ENCODE measurements at regions not wholly inside any gene's neighbourhood (a gene's known extent, or its start where the extent isn't known, plus 50 kb on each side); places are given as distances from the start of the nearest gene placed in this dataset.
"Not testable (repeated sequence)": the region's sequence is repeated elsewhere in the genome, so short reads cannot be mapped to it uniquely, and the experiment has no call there.

DNA sequence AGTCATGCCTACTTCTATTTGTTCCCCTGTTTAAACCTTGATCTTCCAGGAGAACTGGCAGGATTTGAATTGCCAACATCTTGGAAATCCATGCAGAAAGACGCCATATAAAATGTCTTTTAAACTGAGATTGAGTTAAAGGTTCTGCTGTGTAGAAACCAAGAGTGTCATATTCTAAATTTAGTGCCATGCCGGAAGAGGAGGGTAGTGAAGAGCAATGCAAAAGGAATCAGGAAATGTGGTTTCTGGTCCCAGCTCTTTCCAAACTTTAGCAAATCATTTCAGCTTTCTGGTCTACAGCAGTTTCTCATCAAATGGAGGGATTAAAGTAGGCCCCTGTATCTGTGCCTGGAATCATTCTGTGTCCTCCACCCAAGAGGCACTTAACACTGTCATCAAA lies 85.7 kb downstream of the BTG1 start:
- H3K27me3 ChIP-seq (ENCODE audit: control insufficient read depth, insufficient read depth), result no peaks in the 10 kb centered on the region
- peaks cover 6% of the 10 kb centered on the region for H3K4me1 ChIP-seq (ENCODE audit: control insufficient read depth, insufficient read depth, low read length)
- DNase-seq, result no peak
- WGBS, result 55% methylated on average over 2 of the region's 2 CpGs
- H3K4me3 ChIP-seq (ENCODE audit: low read length), result no peak overlapping the region
- ATAC-seq, result peak in 1 of 2 donors; percentile 24
- intact Hi-C loops (cut with DNase I), result no loop called here
- H3K9me3 ChIP-seq (ENCODE audit: control insufficient read depth, low read length), result no peaks in the 10 kb centered on the region
- H3K27ac ChIP-seq (ENCODE audit: low read length), result no peak overlapping the region

DNA sequence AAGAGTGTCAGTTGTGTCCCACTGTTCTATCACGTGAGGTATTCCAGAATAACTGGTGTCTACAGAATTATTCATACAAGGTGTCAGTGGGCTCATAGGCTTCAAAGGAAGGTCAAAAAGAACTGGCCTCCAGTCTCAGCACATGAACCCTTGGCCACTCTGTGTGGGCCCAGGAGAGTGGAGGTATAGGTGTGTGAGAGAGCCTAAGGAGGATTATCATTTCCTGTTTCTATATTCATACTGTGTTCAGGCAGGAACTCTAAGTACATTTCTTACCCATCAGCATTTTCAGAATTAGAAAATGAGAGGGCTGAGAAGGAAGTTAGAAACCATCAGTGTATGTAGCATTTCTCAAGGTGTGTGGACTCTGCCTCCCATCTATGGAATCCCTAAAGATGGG lies 87.0 kb downstream of the BTG1 start:
- no peak for DNase-seq
- intact Hi-C loops (cut with DNase I), result no loop called here
- 88% methylated on average over 1 of the region's 1 CpG for WGBS
- H3K4me1 ChIP-seq (ENCODE audit: control insufficient read depth, insufficient read depth, low read length), result peaks cover 3% of the 10 kb centered on the region
- H3K4me3 ChIP-seq (ENCODE audit: low read length), result no peak overlapping the region
- no peaks in the 10 kb centered on the region for H3K27me3 ChIP-seq (ENCODE audit: control insufficient read depth, insufficient read depth)
- H3K27ac ChIP-seq (ENCODE audit: low read length), result no peak overlapping the region
- ATAC-seq, result no peak
- H3K9me3 ChIP-seq (ENCODE audit: control insufficient read depth, low read length), result no peaks in the 10 kb centered on the region

DNA sequence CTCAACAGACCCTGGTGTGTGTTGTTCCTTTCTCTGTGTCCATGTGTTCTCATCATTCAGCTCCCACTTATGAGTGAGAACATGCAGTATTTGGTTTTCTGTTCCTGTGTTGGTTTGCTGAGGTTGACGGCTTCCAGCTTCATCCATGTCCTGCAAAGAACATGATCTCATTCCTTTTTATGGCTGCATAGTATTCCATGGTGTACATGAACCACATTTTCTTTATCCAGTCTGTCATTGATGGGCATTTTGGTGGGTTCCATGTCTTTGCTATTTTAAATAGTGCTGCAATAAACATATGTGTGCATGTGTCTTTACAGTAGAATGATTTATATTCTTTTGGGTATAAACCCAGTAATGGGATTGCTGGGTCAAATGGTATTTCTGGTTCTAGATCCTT lies 88.9 kb downstream of the BTG1 start:
- H3K4me3 ChIP-seq (ENCODE audit: low read length); ATAC-seq; intact Hi-C loops (cut with DNase I); H3K9me3 ChIP-seq (ENCODE audit: control insufficient read depth, low read length); H3K27ac ChIP-seq (ENCODE audit: low read length); DNase-seq; H3K4me1 ChIP-seq (ENCODE audit: control insufficient read depth, insufficient read depth, low read length); H3K27me3 ChIP-seq (ENCODE audit: control insufficient read depth, insufficient read depth): not testable (repeated sequence)
- 94% methylated on average over 1 of the region's 1 CpG for WGBS

DNA sequence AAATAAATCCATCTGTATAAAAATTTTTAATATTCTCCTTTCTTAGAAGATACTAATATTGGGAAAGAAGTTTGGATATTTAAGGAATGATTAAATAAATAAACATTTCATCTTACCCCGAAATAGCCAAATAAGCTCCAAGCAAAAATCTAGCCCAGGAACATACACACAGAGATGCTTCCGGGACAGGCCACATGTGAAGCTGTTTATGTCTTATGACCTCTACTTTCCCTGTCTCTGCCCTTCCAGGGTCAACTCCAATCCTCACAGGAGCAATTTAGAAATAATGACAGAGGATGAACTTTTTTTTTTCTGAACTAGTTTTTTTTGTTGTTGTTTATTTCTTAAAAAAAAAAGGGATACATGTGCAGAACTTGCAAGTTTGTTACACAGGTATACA lies 89.4 kb downstream of the BTG1 start:
- no peak for ATAC-seq
- intact Hi-C loops (cut with DNase I), result no loop called here
- 76% methylated on average over 2 of the region's 2 CpGs for WGBS

DNA sequence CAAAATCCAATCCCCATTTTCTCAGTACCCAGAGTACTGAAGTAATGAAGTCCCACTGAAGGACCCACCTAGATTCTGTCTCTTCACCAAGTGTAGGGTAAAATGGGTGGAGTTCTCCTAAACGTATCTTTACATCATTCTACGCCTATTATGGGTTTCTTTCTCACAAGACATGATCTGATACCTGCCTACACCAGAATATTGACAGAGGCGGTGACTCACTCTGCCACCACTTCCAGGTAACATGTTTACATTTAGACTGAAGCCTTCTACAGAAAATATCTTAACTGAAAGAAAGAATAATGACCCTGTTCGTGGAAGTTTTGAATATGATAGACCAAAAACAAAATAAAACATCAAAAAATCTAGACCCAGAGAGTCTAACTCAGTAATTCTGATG lies 89.8 kb downstream of the BTG1 start:
- ATAC-seq (no peak), DNase-seq (no peak)
- intact Hi-C loops (cut with DNase I), result no loop called here
- H3K9me3 ChIP-seq (ENCODE audit: control insufficient read depth, low read length), result no peaks in the 10 kb centered on the region
- H3K4me1 ChIP-seq (ENCODE audit: control insufficient read depth, insufficient read depth, low read length), result peaks cover 3% of the 10 kb centered on the region
- no peaks in the 10 kb centered on the region for H3K27me3 ChIP-seq (ENCODE audit: control insufficient read depth, insufficient read depth)
- no peak overlapping the region for H3K27ac ChIP-seq (ENCODE audit: low read length)
- 88% methylated on average over 4 of the region's 4 CpGs for WGBS
- no peak overlapping the region for H3K4me3 ChIP-seq (ENCODE audit: low read length)

More for the DNA sequence above, 89.4 kb downstream of the BTG1 start:
- no peaks in the 10 kb centered on the region for H3K27me3 ChIP-seq (ENCODE audit: control insufficient read depth, insufficient read depth)
- no peak overlapping the region for H3K4me3 ChIP-seq (ENCODE audit: low read length)
- H3K27ac ChIP-seq (ENCODE audit: low read length), result no peak overlapping the region
- DNase-seq, result no peak
- no peaks in the 10 kb centered on the region for H3K9me3 ChIP-seq (ENCODE audit: control insufficient read depth, low read length)
- H3K4me1 ChIP-seq (ENCODE audit: control insufficient read depth, insufficient read depth, low read length), result peaks cover 3% of the 10 kb centered on the region

DNA sequence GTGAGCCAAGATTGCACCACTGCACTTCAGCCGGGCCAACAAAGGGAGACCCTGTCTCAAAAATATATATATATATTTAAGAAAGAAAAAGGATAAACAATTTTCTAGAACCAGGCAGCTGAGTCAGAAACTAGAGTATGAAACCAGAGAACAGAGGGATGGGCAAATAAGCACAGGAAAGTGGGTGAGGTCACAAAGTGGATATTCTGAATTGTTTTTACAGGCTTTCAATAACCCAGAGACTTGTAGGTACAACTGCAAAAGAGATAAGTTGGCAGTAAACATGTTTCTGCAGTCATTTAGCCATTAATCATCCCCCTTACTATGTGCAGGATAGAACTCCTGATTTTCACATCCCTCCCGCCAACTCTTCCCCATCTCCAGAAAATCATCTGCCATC lies 94.2 kb downstream of the BTG1 start:
- Histone ChIP-seq H3K9me3 (ENCODE audit: control insufficient read depth, low read length) (no peaks in the 10 kb centered on the region), H3K4me1 (ENCODE audit: control insufficient read depth, insufficient read depth, low read length) (peaks cover 2% of the 10 kb centered on the region), H3K27me3 (ENCODE audit: control insufficient read depth, insufficient read depth) (no peaks in the 10 kb centered on the region), H3K27ac (ENCODE audit: low read length) (no peak overlapping the region), H3K4me3 (ENCODE audit: low read length) (no peak overlapping the region)
- intact Hi-C loops (cut with DNase I), result no loop called here
- ATAC-seq (no peak), DNase-seq (no peak)
- 92% methylated on average over 2 of the region's 2 CpGs for WGBS

DNA sequence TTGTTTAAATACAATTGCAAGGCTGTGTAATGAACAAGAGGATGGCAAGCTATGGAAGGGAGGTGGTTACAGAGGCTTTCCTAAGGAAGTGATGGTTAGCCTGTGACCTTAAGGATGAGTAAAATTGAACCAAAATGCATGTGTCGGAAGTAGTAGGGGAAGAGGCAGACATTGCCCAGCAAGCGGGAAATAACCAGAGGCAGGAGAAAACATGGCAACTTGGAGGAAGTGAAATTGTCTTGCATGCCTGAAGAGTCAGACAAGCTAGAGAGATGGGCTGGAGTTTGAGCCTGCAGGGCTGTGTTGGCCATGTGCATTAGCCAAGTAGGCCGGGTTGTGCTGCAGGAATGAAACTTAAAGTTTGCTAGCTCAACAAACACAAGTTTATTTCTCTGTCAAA lies 96.2 kb downstream of the BTG1 start:
- H3K27me3 ChIP-seq (ENCODE audit: control insufficient read depth, insufficient read depth), result no peaks in the 10 kb centered on the region
- 89% methylated on average over 3 of the region's 3 CpGs for WGBS
- no peak overlapping the region for H3K27ac ChIP-seq (ENCODE audit: low read length)
- DNase-seq, result no peak
- peaks cover 3% of the 10 kb centered on the region for H3K4me1 ChIP-seq (ENCODE audit: control insufficient read depth, insufficient read depth, low read length)
- no peak for ATAC-seq
- H3K9me3 ChIP-seq (ENCODE audit: control insufficient read depth, low read length), result no peaks in the 10 kb centered on the region
- H3K4me3 ChIP-seq (ENCODE audit: low read length), result no peak overlapping the region
- intact Hi-C loops (cut with DNase I), result no loop called here

DNA sequence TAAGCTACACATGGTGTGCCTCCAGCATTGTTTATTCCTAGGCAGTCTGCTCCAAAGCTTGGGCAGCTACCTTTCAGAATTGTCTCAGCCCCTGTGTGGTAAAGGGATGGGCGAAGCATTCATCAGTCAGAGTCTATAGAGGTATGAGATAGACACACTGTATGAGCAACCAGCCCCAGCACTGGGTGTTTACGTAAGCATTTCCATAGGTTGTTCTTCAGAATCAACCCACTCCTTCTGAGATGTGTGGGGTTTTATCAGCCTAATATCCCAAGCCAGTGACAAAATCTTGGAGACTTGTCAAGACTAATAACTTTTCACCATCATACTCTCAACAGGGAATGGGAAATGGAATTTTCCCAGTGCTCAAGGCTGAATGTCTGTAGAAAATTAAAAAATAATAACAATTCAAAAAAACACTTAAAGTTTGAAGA lies 98.2 kb downstream of the BTG1 start:
- H3K4me3 ChIP-seq (ENCODE audit: low read length), result no peak overlapping the region
- 90% methylated on average over 2 of the region's 2 CpGs for WGBS
- H3K9me3 ChIP-seq (ENCODE audit: control insufficient read depth, low read length), result no peaks in the 10 kb centered on the region
- DNase-seq (no peak), ATAC-seq (no peak)
- H3K27ac ChIP-seq (ENCODE audit: low read length), result no peak overlapping the region
- intact Hi-C loops (cut with DNase I), result no loop called here
- no peaks in the 10 kb centered on the region for H3K27me3 ChIP-seq (ENCODE audit: control insufficient read depth, insufficient read depth)
- H3K4me1 ChIP-seq (ENCODE audit: control insufficient read depth, insufficient read depth, low read length), result peaks cover 5% of the 10 kb centered on the region

DNA sequence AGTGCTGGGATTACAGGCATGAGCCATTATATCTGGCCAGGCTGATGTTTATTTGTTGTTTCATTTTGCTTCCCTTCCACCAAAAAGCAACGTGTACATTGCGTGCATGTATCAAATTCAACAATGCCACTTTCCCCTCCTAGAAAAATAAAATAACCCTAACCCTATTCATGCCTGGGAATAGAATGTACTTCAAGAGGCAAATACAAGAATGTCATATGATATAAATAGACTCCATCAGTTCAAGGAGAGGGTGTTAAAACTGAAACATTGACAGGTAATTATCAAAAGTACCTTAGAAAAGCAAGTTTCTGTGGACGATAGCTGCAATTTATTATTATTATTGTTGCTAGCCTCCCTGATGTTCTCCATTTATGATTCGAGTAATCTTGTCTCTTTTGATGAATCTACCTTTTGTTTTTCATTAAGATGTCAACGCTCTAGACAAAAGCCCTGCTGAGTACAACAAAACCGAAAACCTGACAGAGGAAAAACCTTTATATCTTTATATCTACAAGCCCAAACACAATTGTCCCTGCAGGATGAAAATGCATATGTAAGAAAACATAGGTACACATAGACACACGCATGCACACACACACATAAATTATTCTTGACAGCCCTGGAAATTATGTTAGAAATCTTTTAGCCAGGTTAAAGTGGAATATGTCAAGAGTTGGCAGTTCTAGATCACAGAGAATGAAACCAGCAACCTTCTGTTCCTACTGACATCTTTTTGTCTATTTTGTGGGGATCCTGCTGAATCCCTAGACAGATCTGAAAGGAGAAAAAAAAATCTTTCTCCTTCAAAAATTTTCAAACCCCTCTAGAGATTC lies 98.9 kb downstream of the BTG1 start:
- H3K4me1 ChIP-seq (ENCODE audit: control insufficient read depth, insufficient read depth, low read length), result peaks cover 5% of the 10 kb centered on the region
- WGBS, result 74% methylated on average over 7 of the region's 7 CpGs
- no peaks in the 10 kb centered on the region for H3K27me3 ChIP-seq (ENCODE audit: control insufficient read depth, insufficient read depth)
- H3K9me3 ChIP-seq (ENCODE audit: control insufficient read depth, low read length), result no peaks in the 10 kb centered on the region
- intact Hi-C loops (cut with DNase I), result no loop called here
- ATAC-seq (no peak), DNase-seq (no peak)
- no peak overlapping the region for H3K27ac ChIP-seq (ENCODE audit: low read length)
- no peak overlapping the region for H3K4me3 ChIP-seq (ENCODE audit: low read length)

DNA sequence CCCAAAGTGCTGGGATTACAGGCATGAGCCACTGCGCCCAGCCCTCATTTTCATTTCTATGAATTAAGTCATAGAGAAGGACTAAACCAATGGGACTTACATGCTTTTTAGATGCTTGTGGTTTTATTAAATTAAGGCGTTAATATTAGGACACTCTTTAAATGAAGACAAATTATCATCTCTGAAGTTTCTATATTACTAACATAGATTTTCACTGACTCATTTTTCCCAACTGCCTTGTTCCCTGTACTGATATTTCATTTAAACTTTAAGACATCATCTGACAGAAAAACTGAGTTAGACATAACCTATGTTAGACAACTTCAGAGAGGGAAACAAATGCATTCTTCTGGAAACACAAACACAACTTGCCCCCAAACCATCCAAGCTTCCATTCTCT lies 99.8 kb downstream of the BTG1 start:
- peaks cover 5% of the 10 kb centered on the region for H3K4me1 ChIP-seq (ENCODE audit: control insufficient read depth, insufficient read depth, low read length)
- DNase-seq (no peak), ATAC-seq (no peak)
- H3K27me3 ChIP-seq (ENCODE audit: control insufficient read depth, insufficient read depth), result no peaks in the 10 kb centered on the region
- H3K9me3 ChIP-seq (ENCODE audit: control insufficient read depth, low read length), result no peaks in the 10 kb centered on the region
- H3K4me3 ChIP-seq (ENCODE audit: low read length), result no peak overlapping the region
- intact Hi-C loops (cut with DNase I), result no loop called here
- no peak overlapping the region for H3K27ac ChIP-seq (ENCODE audit: low read length)
- 95% methylated on average over 2 of the region's 2 CpGs for WGBS

DNA sequence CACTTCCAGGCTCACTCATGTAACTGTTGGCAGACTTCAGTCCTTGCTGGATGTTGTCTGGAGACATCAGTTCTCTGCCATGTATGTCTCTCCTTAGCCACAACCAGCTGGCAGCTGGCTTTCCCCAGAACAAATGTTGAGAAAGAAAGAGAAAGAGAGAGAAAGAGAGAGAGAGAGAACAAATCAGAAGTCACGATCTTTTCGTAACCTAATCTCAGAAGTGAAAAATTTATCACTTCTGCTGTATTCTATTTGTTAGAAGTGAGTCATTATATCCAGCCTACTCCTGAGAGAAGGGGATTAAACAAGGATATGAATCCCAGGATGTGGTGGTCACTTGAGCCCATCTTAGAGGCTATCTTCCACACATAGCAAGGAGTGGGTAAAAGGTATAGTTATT lies 101.2 kb downstream of the BTG1 start:
- ATAC-seq, result no peak
- intact Hi-C loops (cut with DNase I), result no loop called here
- no peak overlapping the region for H3K27ac ChIP-seq (ENCODE audit: low read length)

More for the DNA sequence above, 101.2 kb downstream of the BTG1 start:
- 91% methylated on average over 2 of the region's 2 CpGs for WGBS
- no peak overlapping the region for H3K4me3 ChIP-seq (ENCODE audit: low read length)
- peaks cover 5% of the 10 kb centered on the region for H3K4me1 ChIP-seq (ENCODE audit: control insufficient read depth, insufficient read depth, low read length)
- no peaks in the 10 kb centered on the region for H3K27me3 ChIP-seq (ENCODE audit: control insufficient read depth, insufficient read depth)
- no peaks in the 10 kb centered on the region for H3K9me3 ChIP-seq (ENCODE audit: control insufficient read depth, low read length)
- no peak for DNase-seq
